ENCODE measurements at regions not wholly inside any gene's neighbourhood (a gene's known extent, or its start where the extent isn't known, plus 50 kb on each side); places are given as distances from the start of the nearest gene placed in this dataset.
"Not testable (repeated sequence)": the region's sequence is repeated elsewhere in the genome, so short reads cannot be mapped to it uniquely, and the experiment has no call there.

DNA sequence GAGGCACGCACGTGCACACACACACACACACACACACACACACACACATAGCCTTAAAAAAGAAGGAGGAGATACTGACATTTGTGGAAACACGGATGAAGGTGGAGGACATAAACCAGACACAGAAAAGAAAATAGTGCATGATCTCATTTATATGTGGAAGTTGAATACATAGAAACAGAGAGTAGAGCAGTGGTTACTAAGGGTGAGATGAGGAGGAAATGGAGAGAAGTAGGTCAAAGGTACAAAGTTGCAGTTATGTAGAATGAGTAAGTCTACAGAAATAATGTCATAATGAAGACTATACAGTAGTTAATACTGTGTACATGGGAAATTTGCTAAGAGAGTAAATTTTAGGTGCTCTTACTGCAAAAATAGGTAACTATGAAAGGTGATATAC, 412.2 kb upstream of the CDH9 start:
- Histone ChIP-seq H3K4me3 (ENCODE audit: low read depth in 1 of 2, low read length in 2 of 2) (no peak overlapping the region), H3K36me3 (ENCODE audit: control insufficient read depth in 1 of 2, insufficient read depth in 2 of 2, low read length in 2 of 2) (no peaks in the 10 kb centered on the region), H3K4me1 (ENCODE audit: control insufficient read depth in 1 of 2, insufficient read depth in 2 of 2, low read length in 2 of 2) (no peaks in the 10 kb centered on the region), H3K27me3 (ENCODE audit: low read depth, low read length) (no peaks in the 10 kb centered on the region), H3K27ac (ENCODE audit: low read length) (no peak overlapping the region), H3K9me3 (ENCODE audit: control insufficient read depth in 1 of 2, low read length in 2 of 2) (no peaks in the 10 kb centered on the region)

DNA sequence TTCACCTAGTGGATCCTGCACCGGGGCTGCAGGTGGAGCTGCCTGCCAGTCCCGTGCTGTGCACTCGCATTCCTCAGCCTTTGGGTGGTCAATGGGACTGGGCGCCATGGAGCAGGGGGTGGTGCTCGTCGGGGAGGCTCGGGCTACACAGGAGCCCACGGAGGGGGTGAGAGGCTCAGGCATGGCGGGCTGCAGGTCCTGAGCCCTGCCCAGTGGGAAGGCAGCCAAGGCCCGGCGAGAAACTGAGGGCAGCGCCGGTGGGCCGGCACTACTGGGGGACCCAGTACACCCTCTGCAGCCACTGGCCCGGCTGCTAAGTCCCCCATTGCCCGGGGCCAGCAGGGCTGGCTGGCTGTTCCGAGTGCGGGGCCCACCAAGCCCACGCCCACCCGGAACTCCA, 401.0 kb upstream of the CDH9 start:
- not testable (repeated sequence) for H3K27ac ChIP-seq (ENCODE audit: low read length); H3K4me1 ChIP-seq (ENCODE audit: control insufficient read depth in 1 of 2, insufficient read depth in 2 of 2, low read length in 2 of 2)

DNA sequence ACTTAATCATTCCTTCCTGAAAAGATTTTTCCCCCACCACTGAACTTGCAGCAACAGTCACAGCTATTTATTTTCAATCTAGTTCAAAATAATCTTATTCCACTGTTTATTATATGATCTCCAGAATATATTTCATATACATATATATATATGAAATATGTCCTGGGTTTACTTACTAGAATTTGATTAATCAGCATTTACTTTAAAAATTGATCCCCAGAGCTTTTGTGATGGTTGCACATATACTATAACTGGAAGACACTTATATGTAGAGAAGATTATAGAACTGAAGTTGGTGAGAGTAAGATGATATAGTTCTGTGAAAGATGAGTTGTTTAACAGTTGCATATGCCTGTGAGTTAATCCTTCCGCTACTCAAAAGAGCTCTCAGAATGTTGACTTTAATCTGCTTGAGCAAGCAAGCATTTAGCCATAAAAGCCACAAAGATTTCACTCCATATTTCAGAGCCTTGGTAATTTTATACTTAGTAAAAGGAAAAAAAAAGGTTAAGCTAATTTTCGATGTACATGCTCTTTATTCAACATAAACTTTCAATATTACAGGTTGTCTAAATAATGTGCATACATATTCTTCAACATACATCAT, 399.3 kb upstream of the CDH9 start:
- Histone ChIP-seq H3K27me3 (ENCODE audit: low read depth, low read length) (no peaks in the 10 kb centered on the region), H3K9me3 (ENCODE audit: control insufficient read depth in 1 of 2, low read length in 2 of 2) (no peaks in the 10 kb centered on the region), H3K36me3 (ENCODE audit: control insufficient read depth in 1 of 2, insufficient read depth in 2 of 2, low read length in 2 of 2) (no peaks in the 10 kb centered on the region), H3K4me1 (ENCODE audit: control insufficient read depth in 1 of 2, insufficient read depth in 2 of 2, low read length in 2 of 2) (no peaks in the 10 kb centered on the region), H3K27ac (ENCODE audit: low read length) (no peak overlapping the region), H3K4me3 (ENCODE audit: low read depth in 1 of 2, low read length in 2 of 2) (no peak overlapping the region)

More for the DNA sequence above, 401.0 kb upstream of the CDH9 start:
- H3K4me3 ChIP-seq (ENCODE audit: low read depth in 1 of 2, low read length in 2 of 2); H3K36me3 ChIP-seq (ENCODE audit: control insufficient read depth in 1 of 2, insufficient read depth in 2 of 2, low read length in 2 of 2); H3K9me3 ChIP-seq (ENCODE audit: control insufficient read depth in 1 of 2, low read length in 2 of 2); H3K27me3 ChIP-seq (ENCODE audit: low read depth, low read length): not testable (repeated sequence)

DNA sequence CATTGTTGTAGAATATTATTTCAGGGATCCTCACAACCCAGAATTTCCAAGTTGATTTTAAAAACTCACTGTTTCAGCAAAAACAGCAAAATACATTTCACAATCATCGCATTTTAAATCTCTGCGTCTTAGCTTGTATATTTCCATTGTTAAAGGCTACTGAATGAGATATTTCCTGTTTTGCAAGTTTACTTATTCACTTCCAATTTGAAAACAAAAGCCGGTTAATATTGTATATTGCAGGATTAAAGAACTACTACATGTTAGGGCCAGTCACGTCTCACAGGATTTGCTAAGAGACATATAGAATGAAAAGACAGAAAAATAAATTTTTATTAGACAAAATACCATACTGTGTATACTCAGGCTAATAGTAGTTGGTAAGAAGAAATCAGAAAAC, 395.9 kb upstream of the CDH9 start:
- H3K9me3 ChIP-seq (ENCODE audit: control insufficient read depth in 1 of 2, low read length in 2 of 2): peaks cover 0 to 2% of the 10 kb centered on the region in 2 donors
- H3K36me3 ChIP-seq (ENCODE audit: control insufficient read depth in 1 of 2, insufficient read depth in 2 of 2, low read length in 2 of 2): no peaks in the 10 kb centered on the region
- no peak overlapping the region for H3K4me3 ChIP-seq (ENCODE audit: low read depth in 1 of 2, low read length in 2 of 2)

DNA sequence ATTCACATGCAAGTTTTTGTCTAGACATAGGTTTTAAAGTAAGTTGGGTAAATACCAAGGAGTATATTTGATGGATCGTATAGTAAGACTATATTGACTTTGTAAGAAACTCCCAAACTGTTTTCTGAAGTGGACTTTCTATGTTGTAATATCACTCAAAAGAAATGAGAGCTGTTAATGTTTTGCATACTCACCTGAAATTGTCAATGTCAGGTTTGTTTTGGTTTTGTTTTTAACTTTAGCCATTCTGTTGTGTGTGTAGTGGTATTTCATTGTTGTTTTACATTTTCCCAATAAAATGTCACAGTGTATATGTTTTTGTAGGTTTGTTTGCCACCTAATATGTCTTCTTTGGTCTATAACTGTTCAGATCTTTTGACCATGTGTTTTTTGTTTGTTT, 375.7 kb upstream of the CDH9 start:
- no peaks in the 10 kb centered on the region for H3K4me1 ChIP-seq (ENCODE audit: control insufficient read depth in 1 of 2, insufficient read depth in 2 of 2, low read length in 2 of 2)
- no peak overlapping the region for H3K27ac ChIP-seq (ENCODE audit: low read length)
- no peaks in the 10 kb centered on the region for H3K27me3 ChIP-seq (ENCODE audit: low read depth, low read length)
- no peaks in the 10 kb centered on the region for H3K36me3 ChIP-seq (ENCODE audit: control insufficient read depth in 1 of 2, insufficient read depth in 2 of 2, low read length in 2 of 2)
- no peak overlapping the region for H3K4me3 ChIP-seq (ENCODE audit: low read depth in 1 of 2, low read length in 2 of 2)
- no peaks in the 10 kb centered on the region for H3K9me3 ChIP-seq (ENCODE audit: control insufficient read depth in 1 of 2, low read length in 2 of 2)

More for the DNA sequence above, 395.9 kb upstream of the CDH9 start:
- Histone ChIP-seq H3K27ac (ENCODE audit: low read length) (no peak overlapping the region), H3K27me3 (ENCODE audit: low read depth, low read length) (no peaks in the 10 kb centered on the region), H3K4me1 (ENCODE audit: control insufficient read depth in 1 of 2, insufficient read depth in 2 of 2, low read length in 2 of 2) (no peaks in the 10 kb centered on the region)

DNA sequence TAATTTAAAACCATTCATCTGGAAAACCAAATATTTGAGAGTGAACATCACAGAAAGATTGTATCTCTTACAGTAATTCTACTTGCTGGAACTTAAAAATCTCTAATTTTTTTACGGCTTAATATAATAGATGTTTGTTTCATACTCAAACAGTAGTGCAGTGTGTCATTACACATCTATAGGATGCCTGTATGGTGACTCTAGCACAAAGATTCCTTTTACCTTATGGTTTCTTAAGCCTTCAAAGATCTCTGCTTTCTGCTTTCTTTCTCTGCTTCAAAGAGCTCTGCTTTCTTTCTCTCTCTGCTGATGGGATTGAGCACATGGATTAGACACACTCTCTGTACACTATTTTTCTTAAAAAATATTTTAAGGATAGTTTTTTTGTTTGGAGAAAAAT, 374.0 kb upstream of the CDH9 start:
- Histone ChIP-seq H3K4me3 (ENCODE audit: low read depth in 1 of 2, low read length in 2 of 2) (no peak overlapping the region), H3K27me3 (ENCODE audit: low read depth, low read length) (no peaks in the 10 kb centered on the region), H3K9me3 (ENCODE audit: control insufficient read depth in 1 of 2, low read length in 2 of 2) (no peaks in the 10 kb centered on the region), H3K27ac (ENCODE audit: low read length) (no peak overlapping the region), H3K4me1 (ENCODE audit: control insufficient read depth in 1 of 2, insufficient read depth in 2 of 2, low read length in 2 of 2) (no peaks in the 10 kb centered on the region), H3K36me3 (ENCODE audit: control insufficient read depth in 1 of 2, insufficient read depth in 2 of 2, low read length in 2 of 2) (no peaks in the 10 kb centered on the region)

DNA sequence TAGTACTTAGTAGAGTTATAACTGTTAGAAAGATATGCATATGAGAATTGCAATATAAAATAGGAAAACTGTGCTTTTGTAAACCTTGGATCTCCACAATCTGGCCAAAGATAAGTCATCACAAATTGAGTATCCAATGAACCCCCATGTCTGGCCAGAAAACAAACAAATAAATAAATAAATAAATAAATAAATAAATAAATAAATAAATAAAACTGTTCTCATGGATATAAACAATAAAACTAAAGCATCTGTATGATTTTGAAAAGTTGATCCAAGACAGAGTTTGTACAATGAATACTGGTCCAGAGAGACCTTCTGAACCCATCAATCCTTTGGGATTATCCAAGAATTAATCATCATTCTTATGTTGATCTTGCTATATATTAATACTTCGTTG, 367.6 kb upstream of the CDH9 start:
- Histone ChIP-seq H3K9me3 (ENCODE audit: control insufficient read depth in 1 of 2, low read length in 2 of 2) (no peaks in the 10 kb centered on the region), H3K36me3 (ENCODE audit: control insufficient read depth in 1 of 2, insufficient read depth in 2 of 2, low read length in 2 of 2) (no peaks in the 10 kb centered on the region), H3K27ac (ENCODE audit: low read length) (no peak overlapping the region), H3K4me3 (ENCODE audit: low read depth in 1 of 2, low read length in 2 of 2) (no peak overlapping the region), H3K4me1 (ENCODE audit: control insufficient read depth in 1 of 2, insufficient read depth in 2 of 2, low read length in 2 of 2) (no peaks in the 10 kb centered on the region), H3K27me3 (ENCODE audit: low read depth, low read length) (no peaks in the 10 kb centered on the region)

DNA sequence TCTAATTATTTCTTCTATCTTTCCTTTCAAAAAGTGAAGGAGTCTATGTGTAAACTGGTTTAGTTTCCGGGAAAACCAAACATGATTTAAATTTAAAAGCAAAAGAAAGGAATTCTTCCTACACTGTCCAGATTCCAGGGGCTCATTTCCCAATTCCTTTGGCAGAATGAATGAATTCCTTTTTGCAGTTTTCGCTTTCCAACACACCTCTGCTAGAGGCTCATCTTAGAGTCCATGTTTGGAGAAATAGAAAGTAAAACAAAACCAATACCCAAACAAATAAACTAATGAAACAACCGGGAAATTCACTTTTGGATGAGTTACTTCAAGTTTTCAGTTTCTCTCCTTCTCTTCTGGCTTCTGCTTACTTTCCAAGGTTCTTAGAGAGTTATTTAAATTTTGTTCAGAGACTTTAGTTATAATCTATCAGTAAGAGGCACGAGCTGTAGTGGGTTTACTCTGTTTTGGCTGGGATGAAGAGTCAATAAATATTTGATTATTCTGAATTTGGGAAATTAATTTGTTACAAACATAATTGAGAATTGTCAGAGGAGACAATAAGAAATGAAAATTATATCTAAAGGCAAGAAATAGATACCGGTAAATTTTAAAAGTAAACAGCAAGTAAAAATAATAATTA, 365.0 kb upstream of the CDH9 start:
- no peak overlapping the region for H3K4me3 ChIP-seq (ENCODE audit: low read depth in 1 of 2, low read length in 2 of 2)
- H3K27ac ChIP-seq (ENCODE audit: low read length): no peak overlapping the region
- no peaks in the 10 kb centered on the region for H3K4me1 ChIP-seq (ENCODE audit: control insufficient read depth in 1 of 2, insufficient read depth in 2 of 2, low read length in 2 of 2)
- H3K9me3 ChIP-seq (ENCODE audit: control insufficient read depth in 1 of 2, low read length in 2 of 2): peaks cover 4 to 8% of the 10 kb centered on the region in 2 donors
- H3K27me3 ChIP-seq (ENCODE audit: low read depth, low read length): no peaks in the 10 kb centered on the region
- H3K36me3 ChIP-seq (ENCODE audit: control insufficient read depth in 1 of 2, insufficient read depth in 2 of 2, low read length in 2 of 2): no peaks in the 10 kb centered on the region

DNA sequence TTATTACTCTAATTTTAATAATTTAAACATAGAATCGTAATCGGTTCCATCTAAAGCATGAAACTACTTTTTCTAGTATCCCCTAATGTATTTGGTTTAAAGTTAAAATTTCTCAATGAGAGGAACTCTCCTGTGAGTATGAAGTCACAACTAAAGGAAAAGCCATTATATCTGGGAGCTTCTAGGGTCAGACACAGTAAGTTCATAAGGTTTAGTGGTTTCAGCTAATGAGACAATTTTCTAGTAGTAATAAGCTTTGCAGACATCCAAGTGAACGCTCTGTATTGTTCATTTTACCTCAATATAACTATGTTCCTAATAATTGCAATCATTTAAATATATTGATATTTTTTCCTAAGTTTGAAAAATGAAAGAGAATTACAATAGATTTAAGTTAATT, 364.4 kb upstream of the CDH9 start:
- Histone ChIP-seq H3K36me3 (ENCODE audit: control insufficient read depth in 1 of 2, insufficient read depth in 2 of 2, low read length in 2 of 2) (no peaks in the 10 kb centered on the region), H3K27ac (ENCODE audit: low read length) (no peak overlapping the region), H3K4me1 (ENCODE audit: control insufficient read depth in 1 of 2, insufficient read depth in 2 of 2, low read length in 2 of 2) (no peaks in the 10 kb centered on the region), H3K27me3 (ENCODE audit: low read depth, low read length) (no peaks in the 10 kb centered on the region), H3K4me3 (ENCODE audit: low read depth in 1 of 2, low read length in 2 of 2) (no peak overlapping the region), H3K9me3 (ENCODE audit: control insufficient read depth in 1 of 2, low read length in 2 of 2) (peaks cover 4 to 8% of the 10 kb centered on the region in 2 donors)

DNA sequence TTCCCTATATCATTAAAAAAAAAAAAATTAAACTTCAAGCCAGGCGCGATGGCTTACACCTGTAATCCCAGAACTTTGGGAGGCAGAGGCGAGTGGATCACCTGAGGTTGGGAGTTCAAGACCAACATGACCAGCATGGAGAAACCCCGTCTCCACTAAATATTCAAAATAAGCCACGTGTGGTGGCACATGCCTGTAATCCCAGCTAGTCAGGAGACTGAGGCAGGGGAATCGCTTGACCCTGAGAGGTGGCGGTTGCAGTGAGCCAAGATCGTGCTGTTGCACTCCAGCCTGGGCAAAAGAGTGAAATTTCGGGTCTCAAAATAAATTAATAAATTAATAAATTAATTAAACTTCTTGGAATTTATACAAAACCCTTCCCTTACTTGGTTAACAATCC, 358.6 kb upstream of the CDH9 start:
- no peaks in the 10 kb centered on the region for H3K4me1 ChIP-seq (ENCODE audit: control insufficient read depth in 1 of 2, insufficient read depth in 2 of 2, low read length in 2 of 2)
- peaks cover 4 to 8% of the 10 kb centered on the region in 2 donors for H3K9me3 ChIP-seq (ENCODE audit: control insufficient read depth in 1 of 2, low read length in 2 of 2)

DNA sequence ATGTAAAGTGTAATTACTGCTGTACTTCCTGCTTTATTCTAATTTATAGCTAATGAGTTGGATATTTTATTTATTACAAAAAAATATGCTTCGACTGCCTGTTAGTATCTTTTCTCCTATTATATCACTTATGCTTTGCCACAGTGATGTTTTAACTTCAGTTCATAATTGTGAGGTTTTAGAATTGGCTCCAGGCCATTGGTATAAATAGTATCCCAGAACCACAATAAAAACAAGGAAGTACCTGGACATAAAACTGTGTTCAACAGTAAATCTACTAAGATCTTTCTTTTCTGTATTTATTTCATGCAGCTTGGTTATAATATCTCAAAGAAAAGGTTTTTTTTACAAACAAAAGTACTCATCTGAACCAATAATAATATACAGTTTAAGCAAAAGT, 354.3 kb upstream of the CDH9 start:
- no peaks in the 10 kb centered on the region for H3K9me3 ChIP-seq (ENCODE audit: control insufficient read depth in 1 of 2, low read length in 2 of 2)
- H3K27ac ChIP-seq (ENCODE audit: low read length): no peak overlapping the region
- H3K4me1 ChIP-seq (ENCODE audit: control insufficient read depth in 1 of 2, insufficient read depth in 2 of 2, low read length in 2 of 2): no peaks in the 10 kb centered on the region
- no peak overlapping the region for H3K4me3 ChIP-seq (ENCODE audit: low read depth in 1 of 2, low read length in 2 of 2)
- no peaks in the 10 kb centered on the region for H3K27me3 ChIP-seq (ENCODE audit: low read depth, low read length)
- no peaks in the 10 kb centered on the region for H3K36me3 ChIP-seq (ENCODE audit: control insufficient read depth in 1 of 2, insufficient read depth in 2 of 2, low read length in 2 of 2)

More for the DNA sequence above, 358.6 kb upstream of the CDH9 start:
- Histone ChIP-seq H3K36me3 (ENCODE audit: control insufficient read depth in 1 of 2, insufficient read depth in 2 of 2, low read length in 2 of 2) (no peaks in the 10 kb centered on the region), H3K27ac (ENCODE audit: low read length) (no peak overlapping the region), H3K4me3 (ENCODE audit: low read depth in 1 of 2, low read length in 2 of 2) (no peak overlapping the region), H3K27me3 (ENCODE audit: low read depth, low read length) (no peaks in the 10 kb centered on the region)

DNA sequence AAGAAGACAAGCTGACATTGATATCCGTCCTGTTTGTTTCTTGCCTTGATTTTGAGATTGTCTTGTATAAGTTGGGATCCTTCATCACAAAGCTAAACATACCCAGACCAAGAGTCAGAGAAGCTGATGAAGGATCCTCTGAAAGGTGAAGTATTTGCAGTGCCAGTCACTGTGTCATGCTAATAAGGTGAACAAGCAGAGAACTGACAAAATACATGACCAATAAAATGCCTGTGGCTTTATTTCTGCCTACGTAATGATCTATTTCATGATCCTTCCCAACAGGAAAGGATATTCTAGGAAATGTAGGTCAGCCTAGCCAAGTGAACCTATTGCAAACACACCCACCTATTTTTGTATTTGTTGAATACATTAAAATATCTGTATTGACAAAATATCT, 351.3 kb upstream of the CDH9 start:
- Histone ChIP-seq H3K9me3 (ENCODE audit: control insufficient read depth in 1 of 2, low read length in 2 of 2) (no peaks in the 10 kb centered on the region), H3K4me1 (ENCODE audit: control insufficient read depth in 1 of 2, insufficient read depth in 2 of 2, low read length in 2 of 2) (no peaks in the 10 kb centered on the region), H3K27me3 (ENCODE audit: low read depth, low read length) (no peaks in the 10 kb centered on the region), H3K4me3 (ENCODE audit: low read depth in 1 of 2, low read length in 2 of 2) (no peak overlapping the region), H3K27ac (ENCODE audit: low read length) (no peak overlapping the region), H3K36me3 (ENCODE audit: control insufficient read depth in 1 of 2, insufficient read depth in 2 of 2, low read length in 2 of 2) (no peaks in the 10 kb centered on the region)

All from muscle layer of duodenum (tissue), 2 donors.